ENCODE measurements at regions not wholly inside any gene's neighbourhood (a gene's known extent, or its start where the extent isn't known, plus 50 kb on each side); places are given as distances from the start of the nearest gene placed in this dataset.

GRCh38 chr6:150813319-150813992, 52.0 kb upstream of the MTHFD1L start:
- Histone ChIP-seq H3K27ac (peak overlapping the region in 2 of 4 donors; percentile 21 to 51), H3K36me3 (peaks cover 0 to 18% of the 10 kb centered on the region in 2 donors), H3K9me3 (no peaks in the 10 kb centered on the region), H3K27me3 (peaks cover 3% of the 10 kb centered on the region), H3K4me1 (peaks cover 0 to 17% (median 4%) of the 10 kb centered on the region in 3 donors), H3K4me3 (no peak overlapping the region)
- WGBS, 2 donors (ENCODE audit: low coverage in 1 of 2) = 45 to 56% methylated on average over 5 to 9 of the region's 9 CpGs
- no peak for ATAC-seq
- no peak for TF ChIP-seq POLR2A (IDR thresholded peaks at IDR 0.05)
- TF ChIP-seq, protein P1, sequence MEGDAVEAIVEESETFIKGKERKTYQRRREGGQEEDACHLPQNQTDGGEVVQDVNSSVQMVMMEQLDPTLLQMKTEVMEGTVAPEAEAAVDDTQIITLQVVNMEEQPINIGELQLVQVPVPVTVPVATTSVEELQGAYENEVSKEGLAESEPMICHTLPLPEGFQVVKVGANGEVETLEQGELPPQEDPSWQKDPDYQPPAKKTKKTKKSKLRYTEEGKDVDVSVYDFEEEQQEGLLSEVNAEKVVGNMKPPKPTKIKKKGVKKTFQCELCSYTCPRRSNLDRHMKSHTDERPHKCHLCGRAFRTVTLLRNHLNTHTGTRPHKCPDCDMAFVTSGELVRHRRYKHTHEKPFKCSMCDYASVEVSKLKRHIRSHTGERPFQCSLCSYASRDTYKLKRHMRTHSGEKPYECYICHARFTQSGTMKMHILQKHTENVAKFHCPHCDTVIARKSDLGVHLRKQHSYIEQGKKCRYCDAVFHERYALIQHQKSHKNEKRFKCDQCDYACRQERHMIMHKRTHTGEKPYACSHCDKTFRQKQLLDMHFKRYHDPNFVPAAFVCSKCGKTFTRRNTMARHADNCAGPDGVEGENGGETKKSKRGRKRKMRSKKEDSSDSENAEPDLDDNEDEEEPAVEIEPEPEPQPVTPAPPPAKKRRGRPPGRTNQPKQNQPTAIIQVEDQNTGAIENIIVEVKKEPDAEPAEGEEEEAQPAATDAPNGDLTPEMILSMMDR (IDR thresholded peaks at IDR 0.05) = no peak
- TF ChIP-seq POLR2AphosphoS5 (IDR thresholded peaks at IDR 0.05) = no peak
- no peak for TF ChIP-seq EP300 (IDR thresholded peaks at IDR 0.05)

DNA sequence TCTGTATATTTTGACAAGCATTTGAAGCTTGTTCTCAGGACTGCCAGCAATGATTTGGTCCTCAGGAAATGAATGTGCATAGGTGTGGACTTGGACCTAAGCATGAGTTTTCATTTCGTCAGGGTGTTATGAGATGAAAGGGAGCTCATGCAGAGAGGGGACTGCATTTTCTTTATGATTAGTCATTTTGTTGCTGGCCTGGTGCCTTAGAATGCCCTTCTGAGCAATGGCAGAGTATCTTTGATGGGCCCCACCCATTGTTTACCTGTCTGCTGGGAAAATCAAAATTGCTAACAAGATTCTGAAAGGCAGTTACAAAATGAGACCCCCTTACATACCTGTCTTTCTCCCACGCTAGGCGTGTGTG, 51.5 kb upstream of the MTHFD1L start:
- peak overlapping the region in 2 of 4 donors; percentile 21 to 51 for H3K27ac ChIP-seq
- H3K4me1 ChIP-seq = peaks cover 0 to 17% (median 4%) of the 10 kb centered on the region in 3 donors
- WGBS, 2 donors (ENCODE audit: low coverage in 1 of 2) = 75 to 83% methylated on average over 3 of the region's 3 CpGs
- H3K36me3 ChIP-seq = peaks cover 0 to 15% of the 10 kb centered on the region in 2 donors
- TF ChIP-seq, protein P1 (IDR thresholded peaks at IDR 0.05) = no peak
- TF ChIP-seq POLR2AphosphoS5 (IDR thresholded peaks at IDR 0.05) = no peak
- no peak for TF ChIP-seq EP300 (IDR thresholded peaks at IDR 0.05)
- TF ChIP-seq POLR2A (IDR thresholded peaks at IDR 0.05) = no peak
- no peak for ATAC-seq
- H3K4me3 ChIP-seq = no peak overlapping the region
- H3K9me3 ChIP-seq = no peaks in the 10 kb centered on the region
- peaks cover 3% of the 10 kb centered on the region for H3K27me3 ChIP-seq

Measured in gastroesophageal sphincter (tissue), 4 donors.